Suprapubic skin (tissue), 4 donors: ENCODE measurements at regions not wholly inside any gene's neighbourhood (a gene's known extent, or its start where the extent isn't known, plus 50 kb on each side); places are given as distances from the start of the nearest gene placed in this dataset.

Experiments
- DNase-seq, 2 donors: peaks; one replicate each; pipeline ENCODE4 v3.0.0-alpha.2; 2019; ENCODE audit warnings: low spot score in 2 of 2
- H3K27ac ChIP-seq: fragments of 200-600 bp; sonication (generic); one replicate; pipeline ENCODE4 v1.5.1; 2019
- H3K27me3 ChIP-seq: fragments of 200-600 bp; sonication (generic); one replicate; pipeline ENCODE4 v1.5.1; 2019
- H3K36me3 ChIP-seq: fragments of 200-600 bp; sonication (generic); one replicate; pipeline ENCODE4 v1.5.1; 2019
- H3K4me1 ChIP-seq: fragments of 200-600 bp; sonication (generic); one replicate; pipeline ENCODE4 v1.5.1; 2019
- H3K4me3 ChIP-seq: fragments of 200-600 bp; sonication (generic); one replicate; pipeline ENCODE4 v1.5.1; 2019; ENCODE audit warnings: mild to moderate bottlenecking
- H3K9me3 ChIP-seq: fragments of 200-600 bp; sonication (generic); one replicate; pipeline ENCODE4 v1.5.1; 2019
- EP300 ChIP-seq: sonication (generic); formaldehyde crosslinking; IDR thresholded peaks from one replicate; pipeline ENCODE4 v1.6.1; 2017; ENCODE audit warnings: antibody characterized with exemption
- POLR2A ChIP-seq, 2 donors: fragments of 450-650 bp; IDR thresholded peaks; one replicate each; pipeline ENCODE4 v1.6.1; 2017; ENCODE audit warnings: antibody characterized with exemption in 2 of 2, mild to moderate bottlenecking in 2 of 2, moderate library complexity in 2 of 2
- POLR2AphosphoS5 ChIP-seq, 3 donors: sonication (generic); formaldehyde crosslinking; IDR thresholded peaks; one replicate each; pipeline ENCODE4 v1.6.1; 2017; ENCODE audit warnings: antibody characterized with exemption in 3 of 3
- WGBS: methylation state at CpG from one replicate; pipeline ENCODE4 v1.1.5; 2018; 5-methylcytosine and 5-hydroxymethylcytosine counted together
- TF ChIP-seq, protein P1 (sequence below), 2 donors: fragments of 200-600 bp in 1 of 2; fragments of 450-650 bp in 1 of 2; sonication (generic) in 1 of 2; IDR thresholded peaks; one replicate each; pipeline ENCODE4 v1.5.1; 2016 to 2019; ENCODE audit warnings: antibody characterized with exemption in 2 of 2, mild to moderate bottlenecking in 1 of 2, moderate library complexity in 1 of 2

DNA sequence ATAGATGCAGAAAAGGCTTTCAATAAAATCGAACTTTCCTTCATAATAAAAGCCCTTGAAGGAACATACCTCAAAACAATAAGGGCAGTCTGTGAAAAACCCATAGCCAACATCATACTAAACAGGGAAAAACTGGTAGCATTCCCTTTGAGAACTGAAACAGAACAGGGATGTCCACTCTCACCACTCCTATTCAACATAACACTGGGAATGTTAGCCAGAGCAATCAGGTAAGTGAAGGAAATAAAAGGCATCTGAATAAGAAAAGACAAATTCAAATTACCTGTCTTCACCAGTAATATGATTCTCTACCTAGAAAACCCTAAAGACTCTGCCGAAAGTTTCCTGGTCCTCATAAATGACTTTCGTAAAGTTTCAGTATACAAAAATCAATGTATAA lies 861.0 kb upstream of the VRK2 start:
- Histone ChIP-seq H3K27me3 (no peaks in the 10 kb centered on the region), H3K36me3 (no peaks in the 10 kb centered on the region), H3K4me1 (no peaks in the 10 kb centered on the region), H3K27ac (no peak overlapping the region), H3K9me3 (no peaks in the 10 kb centered on the region), H3K4me3 (no peak overlapping the region)
- DNase-seq: no peak
- no peak for TF ChIP-seq POLR2AphosphoS5 (IDR thresholded peaks at IDR 0.05)
- TF ChIP-seq, protein P1, sequence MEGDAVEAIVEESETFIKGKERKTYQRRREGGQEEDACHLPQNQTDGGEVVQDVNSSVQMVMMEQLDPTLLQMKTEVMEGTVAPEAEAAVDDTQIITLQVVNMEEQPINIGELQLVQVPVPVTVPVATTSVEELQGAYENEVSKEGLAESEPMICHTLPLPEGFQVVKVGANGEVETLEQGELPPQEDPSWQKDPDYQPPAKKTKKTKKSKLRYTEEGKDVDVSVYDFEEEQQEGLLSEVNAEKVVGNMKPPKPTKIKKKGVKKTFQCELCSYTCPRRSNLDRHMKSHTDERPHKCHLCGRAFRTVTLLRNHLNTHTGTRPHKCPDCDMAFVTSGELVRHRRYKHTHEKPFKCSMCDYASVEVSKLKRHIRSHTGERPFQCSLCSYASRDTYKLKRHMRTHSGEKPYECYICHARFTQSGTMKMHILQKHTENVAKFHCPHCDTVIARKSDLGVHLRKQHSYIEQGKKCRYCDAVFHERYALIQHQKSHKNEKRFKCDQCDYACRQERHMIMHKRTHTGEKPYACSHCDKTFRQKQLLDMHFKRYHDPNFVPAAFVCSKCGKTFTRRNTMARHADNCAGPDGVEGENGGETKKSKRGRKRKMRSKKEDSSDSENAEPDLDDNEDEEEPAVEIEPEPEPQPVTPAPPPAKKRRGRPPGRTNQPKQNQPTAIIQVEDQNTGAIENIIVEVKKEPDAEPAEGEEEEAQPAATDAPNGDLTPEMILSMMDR (IDR thresholded peaks at IDR 0.05): no peak
- WGBS: 86% methylated on average over 3 of the region's 3 CpGs

DNA sequence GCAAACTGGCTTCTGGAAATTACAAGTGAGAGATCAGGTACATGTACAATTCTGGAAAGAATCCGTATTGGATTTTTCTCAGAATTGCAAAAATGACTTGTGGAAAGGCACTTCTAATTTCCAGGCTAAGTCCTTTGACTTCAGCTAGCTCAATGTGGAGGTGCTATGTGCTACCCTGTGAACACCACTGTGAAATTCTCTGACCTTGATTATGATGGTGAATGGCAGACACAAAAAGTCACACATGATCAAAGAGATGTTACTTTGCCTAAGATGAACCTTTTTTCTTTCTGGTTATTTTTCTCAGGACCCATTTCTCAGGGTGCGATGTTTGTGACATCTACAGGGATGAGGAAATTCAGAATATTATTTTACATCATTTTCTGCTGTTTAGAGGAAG lies 856.6 kb upstream of the VRK2 start:
- Histone ChIP-seq H3K9me3 (no peaks in the 10 kb centered on the region), H3K4me3 (no peak overlapping the region), H3K4me1 (no peaks in the 10 kb centered on the region), H3K36me3 (no peaks in the 10 kb centered on the region), H3K27me3 (no peaks in the 10 kb centered on the region), H3K27ac (no peak overlapping the region)
- DNase-seq: no peak
- no peak for TF ChIP-seq EP300
- TF ChIP-seq POLR2A (IDR thresholded peaks at IDR 0.05): no peak
- no peak for TF ChIP-seq POLR2AphosphoS5 (IDR thresholded peaks at IDR 0.05)
- TF ChIP-seq, protein P1 (IDR thresholded peaks at IDR 0.05): no peak
- 88% methylated on average over 2 of the region's 2 CpGs for WGBS

DNA sequence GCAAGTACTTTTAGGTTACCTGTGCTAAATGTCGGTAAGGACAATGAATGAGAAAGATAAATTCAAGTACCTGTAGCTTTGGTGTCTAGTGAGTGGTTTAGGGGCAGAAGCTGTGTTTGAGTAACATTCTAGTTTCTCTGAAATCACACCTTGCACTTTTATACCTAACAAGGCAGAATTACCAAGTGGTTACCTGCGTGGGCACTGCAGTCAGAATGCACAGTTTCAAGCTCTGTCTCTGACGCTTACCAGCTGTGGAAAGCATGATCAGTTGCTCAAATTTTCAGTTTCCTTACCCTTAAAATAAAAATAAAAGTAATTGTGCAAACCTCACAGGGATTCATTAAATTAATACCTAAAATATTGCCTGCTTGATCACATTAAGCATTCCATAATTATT lies 846.9 kb upstream of the VRK2 start:
- TF ChIP-seq POLR2A (IDR thresholded peaks at IDR 0.05): no peak
- no peak for TF ChIP-seq EP300
- TF ChIP-seq POLR2AphosphoS5 (IDR thresholded peaks at IDR 0.05): no peak
- TF ChIP-seq, protein P1 (IDR thresholded peaks at IDR 0.05): no peak
- Histone ChIP-seq H3K27ac (no peak overlapping the region), H3K4me1 (no peaks in the 10 kb centered on the region), H3K9me3 (no peaks in the 10 kb centered on the region), H3K27me3 (no peaks in the 10 kb centered on the region), H3K36me3 (no peaks in the 10 kb centered on the region), H3K4me3 (no peak overlapping the region)
- DNase-seq: no peak
- WGBS: 87% methylated on average over 3 of the region's 3 CpGs

DNA sequence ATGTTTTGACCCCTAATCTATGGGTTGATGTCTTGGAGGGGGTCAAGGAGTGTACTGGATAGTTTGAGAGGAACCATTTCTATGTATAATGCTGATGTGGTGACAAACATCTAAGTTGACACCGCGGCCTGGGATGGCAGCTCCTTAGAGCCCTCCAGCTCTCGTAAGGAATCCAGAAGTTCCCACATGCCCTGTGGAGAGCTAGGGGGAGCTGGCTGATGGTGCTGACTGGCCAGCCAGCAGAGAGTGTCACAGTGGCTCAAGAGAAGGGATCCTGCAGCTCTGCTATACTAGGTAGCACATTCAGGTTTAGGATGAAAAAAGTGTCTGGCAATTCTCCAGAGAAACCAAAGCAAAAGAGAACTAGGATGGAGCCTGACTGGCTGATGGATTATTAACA lies 842.2 kb upstream of the VRK2 start:
- Histone ChIP-seq H3K9me3 (no peaks in the 10 kb centered on the region), H3K4me1 (no peaks in the 10 kb centered on the region), H3K27ac (no peak overlapping the region), H3K36me3 (no peaks in the 10 kb centered on the region), H3K4me3 (no peak overlapping the region), H3K27me3 (no peaks in the 10 kb centered on the region)
- no peak for TF ChIP-seq EP300
- no peak for TF ChIP-seq POLR2AphosphoS5 (IDR thresholded peaks at IDR 0.05)
- no peak for TF ChIP-seq POLR2A (IDR thresholded peaks at IDR 0.05)
- TF ChIP-seq, protein P1 (IDR thresholded peaks at IDR 0.05): no peak
- DNase-seq: no peak
- whole genome bisulfite sequencing: 48% methylated on average over 3 of the region's 3 CpGs

GRCh38 chr2:57205241-57205640 lies 841.4 kb upstream of the VRK2 start:
- no peak for TF ChIP-seq POLR2AphosphoS5 (IDR thresholded peaks at IDR 0.05)
- TF ChIP-seq, protein P1 (IDR thresholded peaks at IDR 0.05): no peak
- TF ChIP-seq POLR2A (IDR thresholded peaks at IDR 0.05): no peak
- TF ChIP-seq EP300: no peak
- Histone ChIP-seq H3K9me3 (no peaks in the 10 kb centered on the region), H3K27ac (no peak overlapping the region), H3K27me3 (no peaks in the 10 kb centered on the region), H3K4me1 (no peaks in the 10 kb centered on the region), H3K4me3 (no peak overlapping the region), H3K36me3 (no peaks in the 10 kb centered on the region)
- DNase-seq: no peak
- 79% methylated on average over 2 of the region's 2 CpGs for WGBS
